ENCODE measurements at regions not wholly inside any gene's neighbourhood (a gene's known extent, or its start where the extent isn't known, plus 50 kb on each side); places are given as distances from the start of the nearest gene placed in this dataset.

DNA sequence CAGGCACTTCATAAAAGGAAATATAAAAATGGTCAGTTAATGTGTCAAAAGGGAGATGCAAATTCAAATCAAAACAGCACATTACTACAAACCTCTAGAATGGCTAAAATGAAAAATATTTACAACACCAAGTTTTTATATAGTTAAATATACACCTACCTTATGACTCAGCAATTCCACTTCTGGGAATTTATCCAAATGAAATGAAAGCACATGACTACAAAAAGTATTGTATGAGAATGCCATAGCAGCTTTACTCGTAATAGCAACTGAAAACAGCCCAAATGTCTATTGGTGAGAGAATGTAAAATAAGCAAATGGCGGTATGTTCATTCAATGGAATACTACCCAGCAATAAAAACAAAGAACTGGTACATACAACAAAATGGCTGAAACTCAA is 175.8 kb upstream of the SPAG17 start:
- Histone ChIP-seq H3K4me3 (ENCODE audit: low read depth in 2 of 2, low read length in 1 of 2) (no peak overlapping the region), H3F3A (replicated peaks; ENCODE audit: insufficient read depth) (no peaks in the 10 kb centered on the region), H3K4me1 (ENCODE audit: control insufficient read depth in 1 of 2, insufficient read depth in 2 of 2, low read depth in 1 of 2, low read length in 1 of 2) (no peaks in the 10 kb centered on the region), H3K79me2 (ENCODE audit: insufficient read depth) (no peaks in the 10 kb centered on the region), H2AFZ (ENCODE audit: low read depth) (no peak overlapping the region), H4K20me1 (ENCODE audit: insufficient read depth) (no peaks in the 10 kb centered on the region), H3K4me2 (no peak overlapping the region), H3K9me3 (no peaks in the 10 kb centered on the region), H3K9me2 (no peaks in the 10 kb centered on the region), H3K36me3 (replicated peaks in 1 of 2; ENCODE audit: control insufficient read depth in 1 of 2, insufficient read depth in 2 of 2, low read length in 1 of 2) (peaks cover 0 to 4% of the 10 kb centered on the region in 2 experiments), H3K27ac (ENCODE audit: low read depth in 2 of 2, low read length in 1 of 2) (no peak overlapping the region), H3K9ac (no peak overlapping the region), H3K27me3 (ENCODE audit: insufficient read depth) (no peaks in the 10 kb centered on the region)
- ChIA-PET CTCF (no interaction called here), POLR2A (no interaction called here)
- TF ChIP-seq, protein P1, sequence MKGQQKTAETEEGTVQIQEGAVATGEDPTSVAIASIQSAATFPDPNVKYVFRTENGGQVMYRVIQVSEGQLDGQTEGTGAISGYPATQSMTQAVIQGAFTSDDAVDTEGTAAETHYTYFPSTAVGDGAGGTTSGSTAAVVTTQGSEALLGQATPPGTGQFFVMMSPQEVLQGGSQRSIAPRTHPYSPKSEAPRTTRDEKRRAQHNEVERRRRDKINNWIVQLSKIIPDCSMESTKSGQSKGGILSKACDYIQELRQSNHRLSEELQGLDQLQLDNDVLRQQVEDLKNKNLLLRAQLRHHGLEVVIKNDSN (IDR thresholded peaks at IDR 0.05; ENCODE audit: borderline replicate concordance, low read depth) = no peak
- TF ChIP-seq, protein P2, sequence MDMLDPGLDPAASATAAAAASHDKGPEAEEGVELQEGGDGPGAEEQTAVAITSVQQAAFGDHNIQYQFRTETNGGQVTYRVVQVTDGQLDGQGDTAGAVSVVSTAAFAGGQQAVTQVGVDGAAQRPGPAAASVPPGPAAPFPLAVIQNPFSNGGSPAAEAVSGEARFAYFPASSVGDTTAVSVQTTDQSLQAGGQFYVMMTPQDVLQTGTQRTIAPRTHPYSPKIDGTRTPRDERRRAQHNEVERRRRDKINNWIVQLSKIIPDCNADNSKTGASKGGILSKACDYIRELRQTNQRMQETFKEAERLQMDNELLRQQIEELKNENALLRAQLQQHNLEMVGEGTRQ (IDR thresholded peaks at IDR 0.05; ENCODE audit: borderline replicate concordance, low read depth, low read length) = no peak
- TF ChIP-seq, protein P3, sequence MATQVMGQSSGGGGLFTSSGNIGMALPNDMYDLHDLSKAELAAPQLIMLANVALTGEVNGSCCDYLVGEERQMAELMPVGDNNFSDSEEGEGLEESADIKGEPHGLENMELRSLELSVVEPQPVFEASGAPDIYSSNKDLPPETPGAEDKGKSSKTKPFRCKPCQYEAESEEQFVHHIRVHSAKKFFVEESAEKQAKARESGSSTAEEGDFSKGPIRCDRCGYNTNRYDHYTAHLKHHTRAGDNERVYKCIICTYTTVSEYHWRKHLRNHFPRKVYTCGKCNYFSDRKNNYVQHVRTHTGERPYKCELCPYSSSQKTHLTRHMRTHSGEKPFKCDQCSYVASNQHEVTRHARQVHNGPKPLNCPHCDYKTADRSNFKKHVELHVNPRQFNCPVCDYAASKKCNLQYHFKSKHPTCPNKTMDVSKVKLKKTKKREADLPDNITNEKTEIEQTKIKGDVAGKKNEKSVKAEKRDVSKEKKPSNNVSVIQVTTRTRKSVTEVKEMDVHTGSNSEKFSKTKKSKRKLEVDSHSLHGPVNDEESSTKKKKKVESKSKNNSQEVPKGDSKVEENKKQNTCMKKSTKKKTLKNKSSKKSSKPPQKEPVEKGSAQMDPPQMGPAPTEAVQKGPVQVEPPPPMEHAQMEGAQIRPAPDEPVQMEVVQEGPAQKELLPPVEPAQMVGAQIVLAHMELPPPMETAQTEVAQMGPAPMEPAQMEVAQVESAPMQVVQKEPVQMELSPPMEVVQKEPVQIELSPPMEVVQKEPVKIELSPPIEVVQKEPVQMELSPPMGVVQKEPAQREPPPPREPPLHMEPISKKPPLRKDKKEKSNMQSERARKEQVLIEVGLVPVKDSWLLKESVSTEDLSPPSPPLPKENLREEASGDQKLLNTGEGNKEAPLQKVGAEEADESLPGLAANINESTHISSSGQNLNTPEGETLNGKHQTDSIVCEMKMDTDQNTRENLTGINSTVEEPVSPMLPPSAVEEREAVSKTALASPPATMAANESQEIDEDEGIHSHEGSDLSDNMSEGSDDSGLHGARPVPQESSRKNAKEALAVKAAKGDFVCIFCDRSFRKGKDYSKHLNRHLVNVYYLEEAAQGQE (IDR thresholded peaks at IDR 0.05; ENCODE audit: low read depth, low read length) = no peak
- TF ChIP-seq RCOR1 (IDR thresholded peaks at IDR 0.05; ENCODE audit: low read length) (no peak), POLR2AphosphoS5 (IDR thresholded peaks at IDR 0.05; ENCODE audit: low read depth, low read length) (no peak), FOSL2 (IDR thresholded peaks at IDR 0.05; ENCODE audit: borderline replicate concordance, low read depth) (no peak), JUND (IDR thresholded peaks at IDR 0.05) (no peak), RAD21 (IDR thresholded peaks at IDR 0.05; ENCODE audit: low read length) (no peak), MXI1 (IDR thresholded peaks at IDR 0.05; ENCODE audit: low read depth, low read length) (no peak)
- TF ChIP-seq, protein P4, sequence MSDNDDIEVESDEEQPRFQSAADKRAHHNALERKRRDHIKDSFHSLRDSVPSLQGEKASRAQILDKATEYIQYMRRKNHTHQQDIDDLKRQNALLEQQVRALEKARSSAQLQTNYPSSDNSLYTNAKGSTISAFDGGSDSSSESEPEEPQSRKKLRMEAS (IDR thresholded peaks at IDR 0.05; ENCODE audit: low read depth) = no peak
- TF ChIP-seq, protein P5, sequence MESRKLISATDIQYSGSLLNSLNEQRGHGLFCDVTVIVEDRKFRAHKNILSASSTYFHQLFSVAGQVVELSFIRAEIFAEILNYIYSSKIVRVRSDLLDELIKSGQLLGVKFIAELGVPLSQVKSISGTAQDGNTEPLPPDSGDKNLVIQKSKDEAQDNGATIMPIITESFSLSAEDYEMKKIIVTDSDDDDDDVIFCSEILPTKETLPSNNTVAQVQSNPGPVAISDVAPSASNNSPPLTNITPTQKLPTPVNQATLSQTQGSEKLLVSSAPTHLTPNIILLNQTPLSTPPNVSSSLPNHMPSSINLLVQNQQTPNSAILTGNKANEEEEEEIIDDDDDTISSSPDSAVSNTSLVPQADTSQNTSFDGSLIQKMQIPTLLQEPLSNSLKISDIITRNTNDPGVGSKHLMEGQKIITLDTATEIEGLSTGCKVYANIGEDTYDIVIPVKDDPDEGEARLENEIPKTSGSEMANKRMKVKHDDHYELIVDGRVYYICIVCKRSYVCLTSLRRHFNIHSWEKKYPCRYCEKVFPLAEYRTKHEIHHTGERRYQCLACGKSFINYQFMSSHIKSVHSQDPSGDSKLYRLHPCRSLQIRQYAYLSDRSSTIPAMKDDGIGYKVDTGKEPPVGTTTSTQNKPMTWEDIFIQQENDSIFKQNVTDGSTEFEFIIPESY (IDR thresholded peaks at IDR 0.05; ENCODE audit: borderline replicate concordance, low read depth) = no peak
- no peak for DNase-seq
- WGBS (ENCODE audit: low lambda C conversion rate) = 5% methylated on average over 2 of the region's 2 CpGs

Measured in SK-N-SH (cell line).